ENCODE measurements at regions not wholly inside any gene's neighbourhood (a gene's known extent, or its start where the extent isn't known, plus 50 kb on each side); places are given as distances from the start of the nearest gene placed in this dataset.

GRCh38 chr6:14620522-14620921, 502.9 kb downstream of the CD83 start:
- TF ChIP-seq GATA2 (IDR thresholded peaks at IDR 0.05; ENCODE audit: low read depth, low read length) (no peak), GATA3 (IDR thresholded peaks at IDR 0.05; ENCODE audit: low read depth, low read length) (no peak)
